ENCODE measurements at regions not wholly inside any gene's neighbourhood (a gene's known extent, or its start where the extent isn't known, plus 50 kb on each side); places are given as distances from the start of the nearest gene placed in this dataset.

DNA sequence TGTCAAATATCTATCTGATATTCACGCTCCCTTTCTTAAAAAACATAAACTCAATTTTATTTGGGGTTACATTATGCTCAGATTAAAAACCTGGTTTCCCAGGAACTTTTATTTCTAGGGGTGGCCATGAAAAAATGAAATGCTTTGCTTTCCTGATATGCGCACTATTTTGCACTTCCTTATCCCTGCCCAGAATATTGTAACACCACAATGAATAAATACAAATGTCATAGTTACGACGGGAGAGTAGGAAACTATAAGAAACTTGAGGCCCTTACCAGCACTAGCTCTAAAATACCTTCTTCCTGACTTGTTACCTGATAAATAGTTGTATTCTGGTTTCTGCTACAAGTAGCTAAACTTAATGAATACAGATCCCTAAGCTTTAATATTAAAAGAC, 475.6 kb upstream of the CWC22 start:
- TF ChIP-seq YY1 (tag by site-specific recombination; IDR thresholded peaks at IDR 0.05): no peak
- no peak for TF ChIP-seq HOXA7 (CRISPR knock-in tag; IDR thresholded peaks at IDR 0.05; ENCODE audit: borderline replicate concordance)
- TF ChIP-seq ZNF391 (tag by site-specific recombination; IDR thresholded peaks at IDR 0.05; ENCODE audit: borderline replicate concordance, low read depth): no peak
- TF ChIP-seq CTCF (tag by site-specific recombination; IDR thresholded peaks at IDR 0.05): no peak
- no peak for TF ChIP-seq ZNF416 (tag by site-specific recombination; IDR thresholded peaks at IDR 0.05)
- no peak for TF ChIP-seq ZNF311 (tag by site-specific recombination; IDR thresholded peaks at IDR 0.05; ENCODE audit: borderline replicate concordance)
- TF ChIP-seq TCF7L2 (IDR thresholded peaks at IDR 0.05; ENCODE audit: borderline replicate concordance, low read depth, low read length): no peak
- TF ChIP-seq ZBTB7A (tag by site-specific recombination; IDR thresholded peaks at IDR 0.05; ENCODE audit: low read depth): no peak
- no peak for TF ChIP-seq GFI1B (tag by site-specific recombination; IDR thresholded peaks at IDR 0.05)
- no peak for TF ChIP-seq ZFP41 (tag by site-specific recombination; IDR thresholded peaks at IDR 0.05; ENCODE audit: borderline replicate concordance)
- TF ChIP-seq KLF1 (tag by site-specific recombination; IDR thresholded peaks at IDR 0.05): no peak
